HPDE6-E6E7 (cell line): ENCODE measurements at regions not wholly inside any gene's neighbourhood (a gene's known extent, or its start where the extent isn't known, plus 50 kb on each side); places are given as distances from the start of the nearest gene placed in this dataset.

ENCODE experiments used
- DNase-seq: peaks from one replicate; pipeline ENCODE4 v3.0.0; 2011; ENCODE audit warnings: missing footprints; ENCODE audit errors: extremely low spot score

GRCh38 chr6:14031516-14031915 lies 86.1 kb upstream of the CD83 start:
- no peak for DNase-seq

GRCh38 chr6:14035071-14035847 lies 82.3 kb upstream of the CD83 start:
- DNase-seq, result no peak

DNA sequence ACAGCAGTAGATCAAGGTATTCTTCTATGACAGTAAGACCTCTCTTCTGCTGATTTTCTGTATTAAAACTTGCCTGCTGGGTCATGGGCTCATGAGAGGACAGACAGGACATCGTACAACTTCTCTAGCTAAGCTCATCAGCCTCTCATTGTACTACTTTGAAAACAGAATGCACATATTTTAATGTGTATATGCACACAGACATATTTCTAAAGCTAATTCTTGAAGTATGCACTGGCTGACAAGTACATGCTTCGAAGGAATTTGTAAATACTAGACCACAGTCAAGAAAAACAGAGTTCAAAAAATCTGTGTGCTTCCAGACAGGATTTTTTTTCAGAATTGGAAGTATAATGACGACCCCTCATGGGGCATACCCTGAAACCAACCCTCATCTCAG lies 81.7 kb upstream of the CD83 start:
- DNase-seq, result no peak

DNA sequence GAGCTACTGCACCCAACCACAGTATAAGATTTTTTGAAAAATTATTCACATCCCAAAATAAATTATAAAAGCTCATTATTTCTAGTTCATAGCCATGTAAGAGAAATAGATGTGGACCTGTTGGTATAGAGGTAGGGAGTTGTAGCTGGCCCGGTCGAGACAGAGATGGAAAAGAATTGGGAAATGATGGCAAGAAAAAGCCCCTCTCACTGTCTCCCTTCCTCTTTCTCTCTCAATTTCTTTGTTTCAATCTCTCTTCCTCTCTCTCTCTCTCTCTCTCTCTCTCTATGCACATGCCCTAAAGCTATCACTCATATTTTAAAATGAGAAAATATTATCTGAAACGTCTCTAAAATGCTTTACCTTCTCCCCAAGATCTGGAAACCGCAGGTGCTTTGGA lies 80.7 kb upstream of the CD83 start:
- DNase-seq, result no peak

DNA sequence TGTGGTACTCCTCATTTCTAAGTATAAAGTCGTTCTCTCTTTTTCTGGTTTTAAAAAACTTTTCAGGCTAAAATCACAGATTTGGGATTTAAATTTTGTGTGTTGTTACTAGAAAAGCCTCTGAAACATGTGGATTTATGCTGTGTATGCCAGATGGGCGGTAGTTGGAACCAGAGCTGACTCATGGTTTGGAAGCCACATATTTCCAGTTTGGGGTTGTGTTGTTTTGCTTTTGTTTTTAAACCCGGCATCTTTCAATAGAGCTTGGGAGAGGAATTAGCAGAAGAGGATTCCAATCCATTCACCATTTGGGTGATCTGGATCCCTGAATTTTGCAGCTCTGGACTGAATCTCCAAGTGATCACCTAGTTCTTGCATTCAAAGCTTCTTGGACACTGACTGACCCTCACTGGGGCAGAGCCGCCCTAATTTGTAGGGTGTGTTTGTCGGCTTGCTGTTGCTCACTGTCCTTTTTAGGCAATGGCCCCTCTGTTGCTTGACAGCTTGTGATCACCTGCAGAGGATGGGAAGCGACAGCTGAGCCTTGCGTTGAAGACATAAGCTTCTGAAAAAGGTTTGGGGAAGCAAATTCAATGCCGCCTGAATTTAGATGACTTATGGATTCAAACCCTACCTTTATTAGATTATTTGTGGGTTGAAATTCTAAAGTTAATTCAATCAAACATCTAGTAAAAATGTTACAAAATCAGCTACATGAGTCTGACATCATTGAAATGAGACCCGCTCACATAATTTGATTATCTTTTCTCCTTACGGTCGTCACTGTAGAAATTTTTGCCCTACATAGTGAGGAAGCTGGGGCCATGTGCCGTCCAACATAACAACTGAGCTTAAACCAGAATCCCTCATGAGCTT lies 79.9 kb upstream of the CD83 start:
- DNase-seq, result no peak

DNA sequence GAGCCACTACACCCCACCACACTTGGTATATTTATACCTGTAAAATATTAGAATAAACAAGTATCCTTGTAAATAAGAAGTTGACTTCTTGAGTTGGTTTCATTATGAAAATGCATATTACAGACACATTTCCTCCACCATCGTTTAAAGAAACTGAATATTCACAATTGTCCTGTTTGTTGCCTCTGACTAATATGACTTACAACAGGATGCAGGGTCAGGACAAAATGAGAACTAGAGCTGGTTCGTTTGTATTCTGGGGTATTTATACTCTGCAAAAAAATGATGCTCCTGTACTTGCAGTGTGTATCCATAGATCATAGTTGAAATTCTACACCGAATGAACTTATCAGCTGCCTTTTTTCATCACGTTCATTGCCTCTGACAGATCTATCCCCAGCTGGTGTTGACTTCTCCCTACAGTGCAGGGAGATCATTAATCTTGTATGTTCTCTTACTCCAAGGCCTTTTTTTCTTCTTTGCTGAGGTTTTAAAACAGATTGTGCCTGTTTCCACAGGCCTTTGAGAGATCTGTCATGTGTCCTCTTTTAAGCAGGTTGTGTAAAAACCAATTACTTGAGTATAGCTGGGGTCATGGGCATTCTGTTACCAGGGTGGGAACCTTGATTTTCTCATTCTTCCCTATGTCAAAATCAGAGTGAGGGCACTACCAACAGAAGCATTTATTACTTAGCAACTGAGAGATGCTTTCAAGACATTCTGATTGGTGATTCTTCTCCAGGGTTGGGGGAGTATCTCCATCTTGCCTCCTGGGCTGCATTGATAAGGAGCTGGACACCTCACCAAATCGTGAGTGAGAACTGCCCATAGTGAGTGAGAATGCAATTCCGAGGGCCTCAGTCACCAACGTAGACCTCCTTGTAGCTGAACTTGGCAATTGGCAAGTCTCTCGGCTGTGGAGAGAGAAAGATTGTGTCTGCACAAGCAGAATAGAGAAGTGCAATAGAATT lies 78.8 kb upstream of the CD83 start:
- DNase-seq, result no peak

DNA sequence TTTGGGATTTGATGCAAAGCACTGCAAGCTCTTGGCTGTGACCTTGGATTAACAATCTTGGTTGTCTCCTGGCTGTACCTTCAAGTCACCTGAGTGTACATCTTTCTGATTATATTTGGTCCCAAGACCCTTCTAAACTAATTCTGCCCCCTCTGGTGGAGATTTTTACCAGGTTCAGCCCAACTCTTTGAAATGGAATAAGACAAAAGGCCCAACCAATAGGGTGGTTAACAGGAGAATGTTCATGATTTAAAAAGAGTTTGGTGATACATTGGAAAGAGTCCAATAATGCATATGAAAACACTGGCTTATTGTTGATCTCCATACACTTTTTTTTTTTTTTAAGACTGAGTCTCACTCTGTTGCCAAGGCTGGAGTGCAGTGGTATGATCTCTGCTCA lies 77.5 kb upstream of the CD83 start:
- no peak for DNase-seq

- peak; percentile 72 for DNase-seq
These were observed 71.0 kb upstream of the CD83 start for GRCh38 chr6:14046476-14047068.

- no peak for DNase-seq
These were observed 70.3 kb upstream of the CD83 start for GRCh38 chr6:14047151-14047740.

GRCh38 chr6:14048837-14049236 lies 68.7 kb upstream of the CD83 start:
- no peak for DNase-seq

GRCh38 chr6:14051355-14051754 lies 66.2 kb upstream of the CD83 start:
- no peak for DNase-seq

GRCh38 chr6:14053811-14054210 lies 63.8 kb upstream of the CD83 start:
- no peak for DNase-seq

- no peak for DNase-seq
These were observed 62.0 kb upstream of the CD83 start for GRCh38 chr6:14055541-14055940.

DNA sequence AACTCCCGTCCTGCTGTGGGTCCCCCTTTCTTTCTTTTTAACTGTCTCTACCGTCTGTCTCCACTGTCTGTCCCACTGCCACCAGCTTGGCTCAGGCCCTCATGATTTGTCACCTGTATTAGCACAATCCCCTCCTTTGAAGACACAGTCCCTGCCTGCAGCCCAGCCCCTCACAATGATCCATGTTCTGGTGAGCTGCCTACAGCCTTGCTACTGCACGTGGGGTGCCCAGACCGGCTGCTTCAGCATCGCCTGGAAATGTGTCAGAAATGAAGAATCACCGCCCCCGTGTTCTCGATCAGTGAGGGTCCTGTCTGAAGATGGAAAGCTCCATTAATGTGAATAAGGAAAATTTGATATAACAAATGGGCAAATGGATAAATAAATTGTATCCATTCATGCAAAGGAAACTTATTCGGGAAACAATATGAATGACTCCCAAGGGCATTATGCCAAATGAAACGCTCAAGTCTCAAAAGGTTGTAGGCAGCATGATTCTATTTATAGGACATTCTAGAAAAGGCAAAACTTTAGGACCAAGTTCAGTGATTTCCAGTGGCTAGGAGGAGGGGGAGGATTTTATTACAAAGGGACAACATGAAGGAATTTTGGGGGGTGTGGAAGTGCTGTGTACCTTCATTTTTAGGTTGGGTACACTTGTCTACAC lies 59.4 kb upstream of the CD83 start:
- DNase-seq, result no peak

DNA sequence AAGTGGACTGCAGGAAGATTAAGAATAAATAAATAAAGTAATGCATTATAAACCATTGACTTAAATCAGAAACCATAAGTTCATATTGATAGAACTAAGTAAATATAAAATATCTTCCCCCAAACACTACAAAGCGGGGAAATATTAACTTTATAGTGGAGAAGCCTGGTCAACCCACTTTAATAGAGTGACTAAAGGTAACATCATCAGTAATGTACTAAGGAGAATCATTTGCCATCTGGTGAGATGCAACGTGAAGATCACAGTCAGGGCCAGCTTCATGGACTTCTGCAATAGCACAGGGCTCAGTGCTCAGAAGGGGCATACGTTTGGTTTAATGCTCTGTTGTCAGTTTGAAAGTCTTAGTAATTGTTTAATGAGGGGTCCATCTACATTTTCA lies 58.8 kb upstream of the CD83 start:
- no peak for DNase-seq

DNA sequence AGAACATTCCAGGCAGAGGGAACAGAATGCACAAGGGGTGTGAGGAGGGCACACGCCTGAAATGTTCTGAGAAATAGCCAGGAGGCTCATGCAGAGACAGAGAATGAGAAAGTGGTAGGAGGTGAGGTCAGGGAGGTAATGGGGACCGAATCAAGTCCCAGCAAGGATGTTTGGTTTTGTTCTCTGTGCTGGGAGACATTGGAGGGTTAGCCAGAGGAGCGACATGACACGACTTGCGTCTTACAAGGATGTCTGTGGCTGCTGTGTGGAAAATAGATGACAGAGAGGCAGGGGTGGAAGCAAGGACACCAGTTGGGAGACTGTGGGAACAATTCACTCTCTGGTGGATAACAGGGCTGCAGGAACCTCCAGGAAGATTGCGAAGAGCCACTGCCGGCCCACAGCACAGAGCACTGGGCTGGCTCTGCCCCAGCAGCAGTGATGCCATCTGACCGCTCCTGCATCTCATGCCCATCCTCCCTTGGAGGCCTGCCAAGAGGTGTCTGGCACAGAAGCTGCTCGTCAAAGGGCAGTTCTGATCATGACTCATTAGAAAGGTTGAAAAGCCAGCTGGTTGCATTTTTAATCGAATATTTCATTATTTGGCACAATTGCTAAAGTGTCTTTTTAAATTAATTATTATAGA lies 57.7 kb upstream of the CD83 start:
- DNase-seq, result peak; percentile 84

DNA sequence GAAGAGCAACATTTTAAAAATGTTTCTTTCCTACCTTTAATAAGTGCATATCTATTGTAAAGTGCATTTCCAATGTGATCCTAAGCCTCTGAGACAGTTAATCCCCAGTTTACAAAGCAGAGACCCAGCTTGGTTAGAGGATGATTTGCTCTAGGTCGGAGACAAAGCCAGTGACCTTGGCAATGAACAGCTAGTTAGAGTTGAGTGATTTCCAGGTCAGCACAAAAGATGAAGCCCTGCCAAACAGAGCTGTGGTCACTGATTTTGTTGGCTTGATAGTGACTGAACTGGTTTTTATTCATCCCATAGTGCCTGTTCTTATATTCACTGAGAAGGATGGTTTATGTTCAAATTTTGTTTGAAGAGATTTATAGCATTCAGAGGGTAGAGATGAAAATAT lies 56.6 kb upstream of the CD83 start:
- DNase-seq, result no peak

- DNase-seq, result no peak
These were observed 55.9 kb upstream of the CD83 start for GRCh38 chr6:14061643-14062042.

DNA sequence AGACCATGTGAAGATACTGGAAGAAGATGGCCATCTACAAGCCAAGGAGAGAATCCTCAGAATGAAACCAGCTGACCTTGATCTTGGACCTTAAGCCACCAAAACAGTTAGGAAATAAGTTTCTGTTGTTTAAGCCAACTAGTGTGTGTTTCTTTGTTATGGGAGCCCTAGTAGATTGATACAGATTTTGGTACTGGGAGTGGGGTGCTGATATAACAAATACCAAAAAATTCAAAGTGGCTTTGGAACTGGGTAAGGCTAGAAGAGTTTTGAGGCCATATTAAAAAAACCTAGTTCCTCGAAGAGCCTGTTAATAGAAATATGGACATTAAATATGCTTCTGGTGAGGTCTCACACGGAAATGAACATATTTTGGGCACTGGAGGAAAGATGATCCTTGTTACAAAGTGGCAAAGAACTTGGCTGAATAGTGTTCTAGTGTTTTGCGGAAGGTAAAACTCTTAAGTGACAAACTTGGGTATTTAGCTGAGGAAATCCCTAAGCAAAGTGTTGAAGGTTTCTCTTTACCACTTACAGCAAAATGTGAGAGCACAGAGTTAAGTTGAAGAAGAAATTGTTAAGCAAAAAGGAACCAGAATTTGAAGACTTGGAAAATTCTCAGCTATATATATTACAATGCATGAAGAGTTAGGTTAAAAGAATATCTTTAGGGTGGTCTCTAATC lies 55.1 kb upstream of the CD83 start:
- no peak for DNase-seq

GRCh38 chr6:14063756-14064155 lies 53.8 kb upstream of the CD83 start:
- DNase-seq, result no peak
